Stimulated activated CD4-positive, alpha-beta T cell treated with anti-CD3 and anti-CD28 coated beads, Interleukin-1b, Interleukin-23, amount 100 ng/mL, for 1 hour (primary cell): ENCODE measurements at regions not wholly inside any gene's neighbourhood (a gene's known extent, or its start where the extent isn't known, plus 50 kb on each side); places are given as distances from the start of the nearest gene placed in this dataset.

Source experiments
- DNase-seq, 2 donors: peaks; one replicate each; pipeline ENCODE4 v3.0.0-alpha.2; 2020; ENCODE audit warnings: low read depth in 2 of 2

GRCh38 chr12:41981758-41982157 lies 162.9 kb downstream of the GXYLT1 start:
- DNase-seq, result no peak

GRCh38 chr12:41981013-41981412 lies 163.7 kb downstream of the GXYLT1 start:
- no peak for DNase-seq

DNA sequence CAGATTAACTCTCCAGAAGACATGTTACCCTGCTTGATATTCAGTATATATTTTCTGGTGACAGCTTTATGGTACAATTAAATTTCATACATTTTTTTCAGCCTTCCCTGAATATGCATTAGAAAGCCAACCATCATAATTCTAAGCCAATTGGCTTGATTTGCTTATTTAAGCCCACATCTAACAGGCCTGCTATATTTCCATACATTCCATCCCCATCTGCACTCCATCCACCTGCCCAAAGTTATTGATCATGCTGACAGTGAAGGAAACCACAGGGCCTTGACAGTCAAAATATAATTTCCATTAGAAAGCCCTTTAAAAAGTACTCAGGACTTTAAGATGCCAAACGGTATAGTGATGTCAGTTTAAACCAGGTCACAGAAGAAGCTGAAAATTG lies 164.3 kb downstream of the GXYLT1 start:
- no peak for DNase-seq

GRCh38 chr12:41979574-41979973 lies 165.1 kb downstream of the GXYLT1 start:
- DNase-seq, result no peak

GRCh38 chr12:41972598-41972997 lies 172.1 kb downstream of the GXYLT1 start:
- no peak for DNase-seq

DNA sequence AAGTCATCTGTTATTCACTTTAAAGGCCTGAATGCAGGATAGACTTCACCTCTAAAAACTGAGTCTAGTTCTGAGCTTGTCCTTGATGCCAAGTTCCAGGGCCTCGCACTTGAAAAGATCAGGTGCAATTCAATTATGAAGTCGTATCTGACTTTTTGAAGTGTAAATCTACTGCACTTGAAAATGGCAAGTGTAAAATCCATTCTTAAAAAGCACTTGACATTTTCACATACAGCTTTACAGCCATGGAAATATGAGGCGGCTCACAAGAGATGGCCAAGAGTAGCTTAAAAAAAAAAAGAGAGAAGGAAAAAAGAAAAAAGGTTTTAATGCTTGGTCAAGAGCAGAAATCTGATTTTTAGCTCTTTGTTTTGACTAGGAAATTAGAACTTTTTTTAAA lies 172.5 kb downstream of the GXYLT1 start:
- no peak for DNase-seq

DNA sequence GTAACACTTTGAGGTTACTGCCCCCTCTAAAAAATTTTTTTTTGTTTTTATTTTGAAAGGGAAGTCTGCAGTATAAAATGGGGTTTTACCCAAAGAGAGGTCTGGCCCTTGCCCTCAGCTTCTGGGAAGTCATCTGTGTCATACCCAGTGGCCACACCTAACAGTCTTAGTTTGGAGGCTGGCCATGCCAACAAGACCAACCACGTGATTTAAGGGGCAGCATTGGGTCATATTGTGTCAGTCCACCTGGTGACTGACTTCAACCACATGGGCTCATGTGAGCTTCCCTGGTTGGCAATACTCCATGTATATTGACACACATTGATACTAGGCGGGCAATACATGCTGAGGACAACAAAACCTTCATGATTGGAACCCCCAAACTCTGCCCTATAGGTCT lies 173.9 kb downstream of the GXYLT1 start:
- DNase-seq, result no peak

DNA sequence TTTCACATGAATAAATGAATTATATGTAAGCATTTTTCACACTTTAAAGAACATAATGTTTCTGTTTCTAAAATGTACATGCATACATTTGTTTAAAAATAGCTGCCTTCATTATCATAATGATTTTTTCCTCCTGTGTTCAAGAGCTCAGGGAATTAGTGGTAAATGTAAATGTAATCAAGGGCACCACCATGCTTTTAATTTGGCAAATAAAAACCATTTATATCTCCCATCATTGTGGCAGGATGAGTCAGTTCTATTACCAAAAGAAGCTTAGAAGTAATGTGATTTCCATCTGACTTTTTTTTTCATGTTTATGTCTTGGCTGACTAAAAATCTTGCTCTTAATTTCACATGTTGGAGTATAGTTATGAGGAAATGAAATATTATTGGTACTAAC lies 176.1 kb downstream of the GXYLT1 start:
- DNase-seq, result no peak

- no peak for DNase-seq
These were observed 176.8 kb downstream of the GXYLT1 start for GRCh38 chr12:41967668-41968500.

DNA sequence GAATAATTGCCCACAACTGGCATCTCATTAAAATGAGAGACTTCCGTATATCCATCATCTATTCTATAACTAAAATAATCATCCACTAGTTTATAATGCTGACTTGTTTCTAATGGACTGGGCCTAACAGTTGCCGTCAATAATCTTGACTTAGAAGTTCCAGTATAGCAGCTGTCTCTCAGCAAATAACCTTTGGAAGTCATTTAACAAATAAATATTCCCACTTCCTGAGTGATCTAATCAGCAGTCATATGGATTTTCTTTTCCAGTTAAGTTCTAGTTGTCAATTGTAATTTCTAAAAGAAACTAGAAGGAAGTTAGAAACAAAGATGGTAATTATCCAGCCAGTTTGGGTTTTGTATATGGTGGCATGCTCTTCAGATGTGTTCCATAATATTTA lies 177.8 kb downstream of the GXYLT1 start:
- no peak for DNase-seq

DNA sequence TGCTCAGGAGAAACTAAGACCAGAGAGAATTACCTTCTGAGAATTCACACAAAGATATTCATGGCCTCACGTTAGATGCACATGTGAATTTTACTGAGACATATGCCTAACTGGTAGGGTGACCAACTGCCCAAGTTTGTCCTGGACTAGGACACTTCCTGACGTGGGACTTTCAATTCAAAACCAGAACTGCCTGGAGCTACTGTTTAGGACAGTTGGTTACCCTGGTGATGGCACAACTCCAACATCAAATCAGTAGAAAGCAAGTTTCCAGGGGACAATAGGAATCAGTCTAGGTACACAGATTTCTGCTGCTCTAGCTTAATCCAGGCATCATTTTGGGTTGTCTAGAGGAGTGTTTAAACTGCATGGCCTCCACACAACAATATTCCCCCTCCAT lies 178.7 kb downstream of the GXYLT1 start:
- DNase-seq, result no peak

DNA sequence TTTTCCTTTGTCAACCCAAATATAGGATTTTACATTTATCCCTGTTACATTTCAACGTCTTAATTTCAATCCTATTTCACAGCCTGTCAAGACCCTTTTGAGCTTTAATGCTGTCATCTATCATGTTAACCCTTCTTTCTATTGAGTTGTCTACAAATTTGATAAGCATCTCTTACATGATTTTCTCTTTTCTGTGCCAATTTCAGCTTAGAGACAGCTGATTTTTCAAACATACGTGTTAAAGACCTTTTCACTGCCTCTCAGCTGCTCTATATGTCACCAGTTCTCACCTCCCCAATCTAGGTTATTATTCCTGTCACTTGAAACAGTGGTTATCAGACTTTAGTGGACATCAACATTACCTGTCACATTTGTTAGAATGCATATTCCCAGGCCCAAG lies 181.3 kb downstream of the GXYLT1 start:
- no peak for DNase-seq

DNA sequence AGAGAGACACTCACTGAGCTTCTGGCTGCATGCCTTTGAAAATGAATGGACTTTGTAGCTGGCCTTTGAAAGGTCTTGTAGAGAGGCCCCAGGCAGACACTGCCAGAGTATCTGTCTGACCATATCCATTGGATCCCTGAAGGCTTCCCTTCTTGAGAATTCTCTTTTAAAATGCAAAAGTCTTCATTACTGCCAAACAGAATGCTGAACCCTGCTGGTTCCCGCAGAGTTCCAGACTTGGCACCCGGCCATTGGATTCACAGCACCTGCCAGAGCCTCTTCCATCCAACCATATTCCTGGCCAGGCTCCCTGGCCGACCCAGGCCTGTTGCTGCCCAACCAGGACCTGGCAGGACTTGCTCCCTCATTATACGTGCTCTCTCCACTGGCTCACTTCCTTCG lies 182.5 kb downstream of the GXYLT1 start:
- no peak for DNase-seq

- DNase-seq, result no peak
These were observed 185.4 kb downstream of the GXYLT1 start for GRCh38 chr12:41959271-41959670.

- no peak for DNase-seq
These were observed 188.3 kb downstream of the GXYLT1 start for GRCh38 chr12:41956353-41956752.

- no peak for DNase-seq
These were observed 194.2 kb downstream of the GXYLT1 start for GRCh38 chr12:41950455-41950854.

DNA sequence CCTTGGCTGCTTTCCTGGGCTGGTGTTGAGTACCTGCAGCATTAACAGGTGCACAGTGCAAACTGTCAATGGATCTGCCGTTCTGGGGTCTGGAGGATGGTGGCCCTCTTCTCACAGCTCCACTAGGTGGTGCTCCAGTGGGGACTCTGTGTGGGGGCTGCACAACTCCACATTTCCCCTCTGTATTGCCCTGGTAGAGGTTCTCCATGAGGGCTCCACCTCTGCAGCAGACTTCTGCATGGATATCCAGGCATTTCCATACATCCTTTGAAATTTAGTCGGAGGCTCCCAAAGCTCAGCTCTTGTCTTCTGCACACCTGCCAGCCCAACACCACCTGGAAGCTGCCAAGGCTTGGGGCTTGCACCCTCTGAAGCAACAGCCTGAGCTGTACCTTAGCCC lies 198.6 kb downstream of the GXYLT1 start:
- DNase-seq, result no peak

GRCh38 chr12:41944216-41944615 lies 200.5 kb downstream of the GXYLT1 start:
- no peak for DNase-seq

DNA sequence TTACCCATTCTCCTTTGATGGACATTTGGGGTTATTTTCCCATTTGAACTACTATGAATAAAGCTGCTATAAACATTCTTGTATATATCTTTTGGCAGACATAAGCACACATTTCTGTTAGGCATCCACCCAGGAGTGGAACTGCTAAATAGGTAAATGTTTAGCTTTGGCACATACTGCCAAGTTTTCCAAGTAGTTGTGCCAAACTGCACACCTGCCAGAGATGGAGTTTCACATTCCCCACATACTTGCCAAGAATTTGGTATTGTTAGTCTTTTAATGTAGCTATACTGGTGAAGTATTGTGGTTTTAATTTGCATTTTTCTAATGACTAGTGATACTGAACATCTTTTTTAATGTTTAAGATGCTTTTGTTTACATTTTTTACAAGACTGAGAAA lies 201.0 kb downstream of the GXYLT1 start:
- no peak for DNase-seq

GRCh38 chr12:41942354-41942753 lies 202.3 kb downstream of the GXYLT1 start:
- no peak for DNase-seq

DNA sequence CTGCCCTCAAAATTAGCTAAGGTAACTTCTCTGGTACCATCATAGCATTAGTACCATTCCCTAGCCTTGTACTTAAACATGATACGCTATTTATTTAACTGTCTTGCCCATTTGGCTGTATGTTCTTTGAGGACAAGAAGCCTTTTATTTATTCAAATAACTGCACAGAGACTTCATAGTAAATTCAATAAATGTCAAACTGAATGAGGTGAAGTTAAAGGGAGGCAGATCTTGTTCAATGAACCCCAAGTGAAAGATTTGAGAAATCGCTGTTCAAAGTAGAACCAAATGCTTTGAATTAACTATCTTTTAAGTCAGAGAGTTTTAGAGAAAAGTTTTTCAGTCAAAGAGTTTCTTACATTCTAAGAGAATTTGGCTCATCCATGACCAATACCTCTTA lies 203.6 kb downstream of the GXYLT1 start:
- DNase-seq, result no peak

- DNase-seq, result no peak
These were observed 204.1 kb downstream of the GXYLT1 start for GRCh38 chr12:41940571-41940970.

DNA sequence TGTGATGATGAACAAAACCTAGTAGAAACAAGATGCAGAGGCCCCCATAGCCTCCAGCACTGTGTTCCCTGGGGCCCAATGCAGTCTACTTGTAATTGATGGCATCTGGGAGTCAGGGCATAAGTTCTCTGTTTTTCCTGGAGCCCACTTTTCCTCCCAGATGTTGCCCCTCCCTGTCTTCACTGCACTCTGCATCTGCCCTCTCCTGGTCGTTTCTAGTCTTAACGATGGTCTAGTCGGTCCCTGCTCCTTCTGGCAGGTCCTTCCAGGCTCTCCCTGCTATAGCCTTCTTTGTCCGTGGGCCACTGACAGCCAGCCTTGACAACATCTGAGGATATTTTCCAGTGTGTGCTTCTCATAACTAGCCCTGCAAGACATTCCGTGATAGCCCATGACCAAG lies 208.3 kb downstream of the GXYLT1 start:
- DNase-seq, result no peak

DNA sequence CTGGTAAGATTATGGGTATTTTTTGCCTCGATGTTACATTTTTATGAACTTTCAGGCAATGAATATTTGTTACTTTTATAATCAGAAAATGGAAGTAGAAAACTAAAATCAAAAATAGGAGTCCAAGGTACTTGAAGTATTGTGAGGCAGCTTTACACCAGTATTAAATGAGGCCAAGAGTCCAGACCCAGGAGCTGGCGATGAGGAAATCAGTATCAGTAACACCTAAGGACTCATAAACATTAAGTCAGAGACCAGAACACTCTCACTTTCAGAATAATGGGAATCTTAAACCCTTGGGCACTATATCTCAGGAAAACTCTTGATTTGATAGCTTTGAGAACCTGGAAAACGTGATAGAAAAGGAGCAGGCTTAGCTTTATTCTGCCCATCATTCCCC lies 208.8 kb downstream of the GXYLT1 start:
- DNase-seq, result no peak
